HG02623 (cell line): ENCODE measurements at regions not wholly inside any gene's neighbourhood (a gene's known extent, or its start where the extent isn't known, plus 50 kb on each side); places are given as distances from the start of the nearest gene placed in this dataset.

Experiments used
- ATAC-seq: cut with Tn5 transposase; IDR thresholded peaks from one replicate; pipeline ENCODE4 v1.9.1; 2021; ENCODE audit warnings: moderate library complexity; ENCODE audit not compliant: unreplicated experiment

- no peak for ATAC-seq
Measured at GRCh38 chr2:117701365-117701764, 113.1 kb upstream of the DDX18 start.

- ATAC-seq = no peak
Measured at GRCh38 chr2:117702098-117702497, 112.4 kb upstream of the DDX18 start.

- no peak for ATAC-seq
Measured at GRCh38 chr2:117703858-117704257, 110.6 kb upstream of the DDX18 start.

- ATAC-seq = no peak
Measured at GRCh38 chr2:117704818-117705217, 109.7 kb upstream of the DDX18 start.

GRCh38 chr2:117707874-117708273 is 106.6 kb upstream of the DDX18 start:
- ATAC-seq = no peak

- no peak for ATAC-seq
Measured at GRCh38 chr2:117712684-117713083, 101.8 kb upstream of the DDX18 start.

GRCh38 chr2:117714110-117714509 is 100.4 kb upstream of the DDX18 start:
- no peak for ATAC-seq

- no peak for ATAC-seq
Measured at GRCh38 chr2:117714745-117715417, 99.6 kb upstream of the DDX18 start.

GRCh38 chr2:117716505-117716904 is 98.0 kb upstream of the DDX18 start:
- no peak for ATAC-seq

GRCh38 chr2:117717072-117717471 is 97.4 kb upstream of the DDX18 start:
- no peak for ATAC-seq

- no peak for ATAC-seq
Measured at GRCh38 chr2:117718048-117718447, 96.4 kb upstream of the DDX18 start.

- ATAC-seq = no peak
Measured at GRCh38 chr2:117720765-117721164, 93.7 kb upstream of the DDX18 start.

- ATAC-seq = no peak
Measured at GRCh38 chr2:117723483-117723882, 91.0 kb upstream of the DDX18 start.

GRCh38 chr2:117723888-117724434 is 90.5 kb upstream of the DDX18 start:
- no peak for ATAC-seq

- no peak for ATAC-seq
Measured at GRCh38 chr2:117726747-117727146, 87.7 kb upstream of the DDX18 start.

- ATAC-seq = no peak
Measured at GRCh38 chr2:117737846-117738245, 76.6 kb upstream of the DDX18 start.

- ATAC-seq = no peak
Measured at GRCh38 chr2:117738991-117739839, 75.3 kb upstream of the DDX18 start.

- no peak for ATAC-seq
Measured at GRCh38 chr2:117745537-117745936, 69.0 kb upstream of the DDX18 start.

GRCh38 chr2:117755768-117756167 is 58.7 kb upstream of the DDX18 start:
- ATAC-seq = no peak

GRCh38 chr2:117760916-117761315 is 53.6 kb upstream of the DDX18 start:
- ATAC-seq = no peak

GRCh38 chr2:117762454-117762853 is 52.0 kb upstream of the DDX18 start:
- ATAC-seq = no peak

GRCh38 chr2:117763804-117764203 is 50.7 kb upstream of the DDX18 start:
- ATAC-seq = no peak
